Endothelial cell of umbilical vein (primary cell): ENCODE measurements at regions not wholly inside any gene's neighbourhood (a gene's known extent, or its start where the extent isn't known, plus 50 kb on each side); places are given as distances from the start of the nearest gene placed in this dataset.

Experiments
- MYC ChIP-seq: IDR thresholded peaks from one replicate; pipeline ENCODE4 v1.6.1; 2011; ENCODE audit warnings: mild to moderate bottlenecking, low read depth, low read length
- TF ChIP-seq, protein P1 (sequence below), 2 donors: IDR thresholded peaks; 1 replicate in 1 of 2; 2 replicates in 1 of 2; pipeline ENCODE4 v1.5.1; 2011; ENCODE audit warnings: low read length in 2 of 2, mild to moderate bottlenecking in 2 of 2, moderate library complexity in 2 of 2, control low read depth in 1 of 2, inconsistent platforms in 1 of 2, low read depth in 1 of 2; ENCODE audit not compliant: insufficient read depth in 1 of 2; ENCODE audit errors: extremely low read depth in 1 of 2

DNA sequence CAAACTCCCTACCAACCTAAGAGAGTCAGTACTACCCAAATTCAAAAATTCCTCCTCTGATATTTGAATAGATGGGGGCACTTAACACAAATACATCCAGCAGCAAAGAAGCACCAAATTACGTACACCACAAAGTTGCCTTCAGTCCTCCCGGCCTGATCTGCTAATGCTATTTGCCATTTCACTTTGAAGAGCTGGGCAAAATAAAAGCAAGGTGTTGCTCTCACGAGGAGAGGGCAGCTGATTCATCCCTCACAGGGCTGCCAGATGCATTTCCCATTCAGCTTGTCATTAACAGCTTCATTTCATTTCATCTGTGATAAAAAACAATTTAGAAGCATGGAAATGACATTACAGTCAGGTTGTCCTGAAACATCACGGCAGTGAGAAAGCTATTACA is 283.4 kb upstream of the VEPH1 start:
- TF ChIP-seq, protein P1, sequence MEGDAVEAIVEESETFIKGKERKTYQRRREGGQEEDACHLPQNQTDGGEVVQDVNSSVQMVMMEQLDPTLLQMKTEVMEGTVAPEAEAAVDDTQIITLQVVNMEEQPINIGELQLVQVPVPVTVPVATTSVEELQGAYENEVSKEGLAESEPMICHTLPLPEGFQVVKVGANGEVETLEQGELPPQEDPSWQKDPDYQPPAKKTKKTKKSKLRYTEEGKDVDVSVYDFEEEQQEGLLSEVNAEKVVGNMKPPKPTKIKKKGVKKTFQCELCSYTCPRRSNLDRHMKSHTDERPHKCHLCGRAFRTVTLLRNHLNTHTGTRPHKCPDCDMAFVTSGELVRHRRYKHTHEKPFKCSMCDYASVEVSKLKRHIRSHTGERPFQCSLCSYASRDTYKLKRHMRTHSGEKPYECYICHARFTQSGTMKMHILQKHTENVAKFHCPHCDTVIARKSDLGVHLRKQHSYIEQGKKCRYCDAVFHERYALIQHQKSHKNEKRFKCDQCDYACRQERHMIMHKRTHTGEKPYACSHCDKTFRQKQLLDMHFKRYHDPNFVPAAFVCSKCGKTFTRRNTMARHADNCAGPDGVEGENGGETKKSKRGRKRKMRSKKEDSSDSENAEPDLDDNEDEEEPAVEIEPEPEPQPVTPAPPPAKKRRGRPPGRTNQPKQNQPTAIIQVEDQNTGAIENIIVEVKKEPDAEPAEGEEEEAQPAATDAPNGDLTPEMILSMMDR (IDR thresholded peaks at IDR 0.05; ENCODE audit: extremely low read depth in 1 of 2, insufficient read depth in 1 of 2, low read depth in 1 of 2, low read length in 2 of 2), result no peak
- TF ChIP-seq MYC, result no peak
